ENCODE measurements at regions not wholly inside any gene's neighbourhood (a gene's known extent, or its start where the extent isn't known, plus 50 kb on each side); places are given as distances from the start of the nearest gene placed in this dataset.
"Not testable (repeated sequence)": the region's sequence is repeated elsewhere in the genome, so short reads cannot be mapped to it uniquely, and the experiment has no call there.

DNA sequence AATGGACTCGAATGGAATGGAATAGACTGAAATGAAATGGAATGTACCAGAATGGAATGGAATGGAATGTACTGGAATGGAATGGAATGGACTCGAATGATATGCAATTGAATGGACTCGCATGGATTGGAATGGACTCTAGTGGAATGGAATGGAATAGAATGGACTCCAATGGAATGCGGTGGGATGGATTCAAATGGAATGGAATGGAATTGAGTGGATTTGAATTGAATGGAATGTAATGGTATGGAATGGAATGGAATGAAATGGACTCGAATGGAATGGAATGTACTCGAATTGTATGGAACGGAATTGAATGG is 99.6 kb upstream of the FBXO28 start:
- TF ChIP-seq, protein P1, sequence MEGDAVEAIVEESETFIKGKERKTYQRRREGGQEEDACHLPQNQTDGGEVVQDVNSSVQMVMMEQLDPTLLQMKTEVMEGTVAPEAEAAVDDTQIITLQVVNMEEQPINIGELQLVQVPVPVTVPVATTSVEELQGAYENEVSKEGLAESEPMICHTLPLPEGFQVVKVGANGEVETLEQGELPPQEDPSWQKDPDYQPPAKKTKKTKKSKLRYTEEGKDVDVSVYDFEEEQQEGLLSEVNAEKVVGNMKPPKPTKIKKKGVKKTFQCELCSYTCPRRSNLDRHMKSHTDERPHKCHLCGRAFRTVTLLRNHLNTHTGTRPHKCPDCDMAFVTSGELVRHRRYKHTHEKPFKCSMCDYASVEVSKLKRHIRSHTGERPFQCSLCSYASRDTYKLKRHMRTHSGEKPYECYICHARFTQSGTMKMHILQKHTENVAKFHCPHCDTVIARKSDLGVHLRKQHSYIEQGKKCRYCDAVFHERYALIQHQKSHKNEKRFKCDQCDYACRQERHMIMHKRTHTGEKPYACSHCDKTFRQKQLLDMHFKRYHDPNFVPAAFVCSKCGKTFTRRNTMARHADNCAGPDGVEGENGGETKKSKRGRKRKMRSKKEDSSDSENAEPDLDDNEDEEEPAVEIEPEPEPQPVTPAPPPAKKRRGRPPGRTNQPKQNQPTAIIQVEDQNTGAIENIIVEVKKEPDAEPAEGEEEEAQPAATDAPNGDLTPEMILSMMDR (IDR thresholded peaks at IDR 0.05): no peak
- Histone ChIP-seq H3K4me2 (ENCODE audit: low read length) (no peak overlapping the region), H3K27me3 (ENCODE audit: control insufficient read depth, insufficient read depth, low read length) (no peaks in the 10 kb centered on the region), H3K4me1 (no peaks in the 10 kb centered on the region), H3K79me2 (no peaks in the 10 kb centered on the region), H3K36me3 (ENCODE audit: control insufficient read depth, insufficient read depth, low read length) (no peaks in the 10 kb centered on the region), H3K9ac (no peak overlapping the region), H3K9me3 (ENCODE audit: control insufficient read depth, low read length) (no peaks in the 10 kb centered on the region), H3K27ac (no peak overlapping the region), H3K4me3 (ENCODE audit: low read depth, low read length) (no peak overlapping the region), H2AFZ (no peak overlapping the region)

DNA sequence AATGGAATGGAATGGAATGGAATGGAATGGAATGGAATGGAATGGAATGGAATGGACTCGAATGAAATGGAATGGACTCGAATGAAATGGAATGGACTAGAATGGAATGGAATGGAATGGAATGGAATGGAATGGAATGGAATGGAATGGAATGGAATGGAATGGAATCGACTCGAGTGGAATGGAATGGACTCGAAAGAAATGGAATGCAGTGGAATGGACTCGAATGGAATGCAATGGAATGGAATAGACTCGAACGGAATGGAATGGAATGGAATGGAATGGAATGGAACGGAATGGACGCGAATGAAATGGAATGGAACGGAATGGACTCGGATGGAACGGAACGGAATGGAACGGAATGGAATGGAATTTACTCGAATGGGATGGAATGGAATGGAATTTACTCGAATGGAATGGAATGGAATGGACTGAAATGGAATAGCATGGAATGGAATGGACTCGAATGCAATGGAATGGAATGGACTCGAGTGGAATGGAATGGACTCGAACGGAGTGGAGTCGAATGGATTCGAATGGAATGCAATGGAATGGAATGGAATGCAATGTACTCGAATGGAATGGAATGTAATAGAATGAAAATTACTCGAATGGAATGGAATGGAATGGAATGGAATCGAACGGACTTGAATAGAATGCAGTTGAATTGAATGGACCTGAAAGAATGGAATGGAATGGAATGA is 100.1 kb upstream of the FBXO28 start:
- not testable (repeated sequence) for H3K36me3 ChIP-seq (ENCODE audit: control insufficient read depth, insufficient read depth, low read length); H3K27me3 ChIP-seq (ENCODE audit: control insufficient read depth, insufficient read depth, low read length); H3K27ac ChIP-seq; H3K79me2 ChIP-seq; H3K9me3 ChIP-seq (ENCODE audit: control insufficient read depth, low read length); H3K9ac ChIP-seq; H3K4me3 ChIP-seq (ENCODE audit: low read depth, low read length); H3K4me2 ChIP-seq (ENCODE audit: low read length); H2AFZ ChIP-seq; H3K4me1 ChIP-seq

DNA sequence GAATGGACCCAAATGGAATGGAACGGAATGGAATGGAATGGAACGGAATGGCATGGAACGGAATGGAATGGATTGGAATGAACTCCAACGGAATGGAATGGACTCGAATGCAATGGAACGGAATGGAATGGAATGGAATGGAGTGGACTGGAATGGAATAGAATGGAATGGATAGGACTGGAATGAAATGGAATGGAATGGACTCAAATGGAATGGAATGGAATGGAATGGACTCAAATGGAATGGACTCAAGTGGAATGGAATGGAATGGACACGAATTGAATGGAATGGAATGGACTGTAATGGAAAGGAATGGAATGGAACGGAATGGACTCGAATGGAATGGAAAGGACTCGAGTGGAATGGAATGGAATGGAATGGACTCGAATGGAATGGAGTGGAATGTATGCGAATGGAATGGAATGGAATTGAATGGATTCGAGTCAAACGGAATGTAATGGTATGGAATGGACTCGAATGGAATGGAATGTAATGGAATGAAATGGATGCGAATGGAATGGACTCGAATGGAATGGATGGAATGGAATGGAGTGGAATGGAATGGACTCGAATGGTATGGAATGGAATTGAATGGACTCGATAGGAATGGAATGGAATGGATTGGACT is 101.0 kb upstream of the FBXO28 start:
- not testable (repeated sequence) for H3K4me2 ChIP-seq (ENCODE audit: low read length); H3K9ac ChIP-seq; H3K4me1 ChIP-seq; H3K4me3 ChIP-seq (ENCODE audit: low read depth, low read length); H3K27ac ChIP-seq; H3K27me3 ChIP-seq (ENCODE audit: control insufficient read depth, insufficient read depth, low read length); H3K36me3 ChIP-seq (ENCODE audit: control insufficient read depth, insufficient read depth, low read length); H2AFZ ChIP-seq; H3K9me3 ChIP-seq (ENCODE audit: control insufficient read depth, low read length); H3K79me2 ChIP-seq

DNA sequence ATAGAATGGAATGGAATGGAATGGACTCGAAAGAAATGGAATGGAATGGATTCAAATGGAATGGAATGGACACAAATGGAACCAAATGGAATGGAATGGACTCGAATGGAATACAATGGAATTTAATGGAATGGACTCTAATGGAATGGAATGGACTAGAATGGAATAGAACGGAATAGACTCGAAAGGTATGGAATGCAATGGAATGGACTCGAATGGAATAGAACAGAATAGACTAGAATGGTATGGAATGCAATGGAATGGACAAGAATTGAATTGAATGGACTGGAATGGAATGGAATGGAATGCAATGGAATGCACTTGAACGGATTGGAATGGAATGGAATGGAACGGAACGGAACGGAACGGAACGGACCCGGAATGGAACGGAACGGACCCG is 101.7 kb upstream of the FBXO28 start:
- H3K36me3 ChIP-seq (ENCODE audit: control insufficient read depth, insufficient read depth, low read length); H3K27ac ChIP-seq; H3K4me3 ChIP-seq (ENCODE audit: low read depth, low read length); H3K27me3 ChIP-seq (ENCODE audit: control insufficient read depth, insufficient read depth, low read length); H3K9ac ChIP-seq; H3K4me2 ChIP-seq (ENCODE audit: low read length); H3K9me3 ChIP-seq (ENCODE audit: control insufficient read depth, low read length); H2AFZ ChIP-seq; H3K79me2 ChIP-seq; H3K4me1 ChIP-seq: not testable (repeated sequence)

DNA sequence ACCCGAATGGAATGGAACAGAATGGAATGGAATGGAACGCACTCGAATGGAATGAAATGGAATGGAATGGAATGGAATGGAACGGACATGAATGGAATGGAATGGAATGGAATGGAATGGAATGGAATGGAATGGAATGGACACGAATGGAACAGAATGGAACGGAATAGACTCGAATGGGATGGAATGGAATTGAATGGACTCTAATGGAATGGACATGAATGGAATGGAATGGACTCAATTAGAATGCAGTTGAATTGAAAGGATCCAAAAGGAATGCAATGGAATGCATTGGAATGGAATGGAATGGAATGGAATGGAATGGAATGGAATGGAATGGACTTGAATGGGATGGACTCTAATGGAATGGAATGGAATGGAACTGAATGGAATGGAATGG is 102.2 kb upstream of the FBXO28 start:
- not testable (repeated sequence) for H3K36me3 ChIP-seq (ENCODE audit: control insufficient read depth, insufficient read depth, low read length); H3K4me1 ChIP-seq; H3K9ac ChIP-seq; H3K79me2 ChIP-seq; H2AFZ ChIP-seq; H3K4me3 ChIP-seq (ENCODE audit: low read depth, low read length); H3K27me3 ChIP-seq (ENCODE audit: control insufficient read depth, insufficient read depth, low read length); H3K9me3 ChIP-seq (ENCODE audit: control insufficient read depth, low read length); H3K4me2 ChIP-seq (ENCODE audit: low read length); H3K27ac ChIP-seq

DNA sequence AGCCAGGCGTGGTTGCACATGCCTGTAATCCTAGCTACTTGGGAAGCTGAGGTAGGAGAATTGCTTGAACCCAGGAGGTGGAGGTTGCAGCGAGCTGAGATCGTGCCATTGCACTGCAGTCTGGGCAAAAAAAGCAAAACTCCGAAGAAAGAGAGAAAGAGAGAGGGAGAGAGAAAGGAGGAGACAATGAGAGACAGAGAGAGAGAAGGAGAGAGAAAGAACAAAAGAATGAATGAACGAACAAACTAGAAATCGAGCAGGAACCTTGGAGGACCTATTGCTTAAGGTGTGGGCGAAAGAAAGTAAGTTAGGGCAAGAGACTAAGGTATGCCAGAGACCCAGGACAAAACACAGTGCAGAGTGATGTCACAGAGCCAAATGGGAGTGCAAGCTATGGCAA is 102.8 kb upstream of the FBXO28 start:
- not testable (repeated sequence) for H3K27ac ChIP-seq; H3K27me3 ChIP-seq (ENCODE audit: control insufficient read depth, insufficient read depth, low read length)

DNA sequence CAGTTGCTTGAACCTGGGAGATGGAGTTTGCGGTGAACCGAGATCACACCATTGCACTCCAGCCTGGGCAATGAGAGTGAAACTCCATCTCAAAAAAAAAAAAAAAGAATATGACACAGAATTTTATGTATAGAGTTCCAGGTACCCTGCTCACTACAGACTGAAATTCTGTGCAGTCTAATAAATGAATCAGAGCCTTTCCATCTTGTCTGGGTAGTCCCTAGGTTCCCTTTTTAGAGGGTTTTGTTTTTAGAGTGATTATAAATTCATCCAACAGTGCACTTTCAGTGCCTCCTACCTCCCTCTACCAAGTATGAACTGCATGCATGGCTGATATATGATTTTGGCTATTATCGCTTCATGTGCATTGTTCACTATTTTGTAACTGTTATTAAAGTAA is 107.9 kb upstream of the FBXO28 start:
- not testable (repeated sequence) for H2AFZ ChIP-seq; H3K4me1 ChIP-seq; H3K4me3 ChIP-seq (ENCODE audit: low read depth, low read length); H3K9me3 ChIP-seq (ENCODE audit: control insufficient read depth, low read length); H3K79me2 ChIP-seq; H3K36me3 ChIP-seq (ENCODE audit: control insufficient read depth, insufficient read depth, low read length); H3K4me2 ChIP-seq (ENCODE audit: low read length); H3K9ac ChIP-seq; H3K27me3 ChIP-seq (ENCODE audit: control insufficient read depth, insufficient read depth, low read length); H3K27ac ChIP-seq

More for the DNA sequence above, 102.8 kb upstream of the FBXO28 start:
- not testable (repeated sequence) for H3K4me2 ChIP-seq (ENCODE audit: low read length); H3K9me3 ChIP-seq (ENCODE audit: control insufficient read depth, low read length); H3K9ac ChIP-seq; H3K36me3 ChIP-seq (ENCODE audit: control insufficient read depth, insufficient read depth, low read length); H3K4me3 ChIP-seq (ENCODE audit: low read depth, low read length); H2AFZ ChIP-seq; H3K4me1 ChIP-seq; H3K79me2 ChIP-seq

DNA sequence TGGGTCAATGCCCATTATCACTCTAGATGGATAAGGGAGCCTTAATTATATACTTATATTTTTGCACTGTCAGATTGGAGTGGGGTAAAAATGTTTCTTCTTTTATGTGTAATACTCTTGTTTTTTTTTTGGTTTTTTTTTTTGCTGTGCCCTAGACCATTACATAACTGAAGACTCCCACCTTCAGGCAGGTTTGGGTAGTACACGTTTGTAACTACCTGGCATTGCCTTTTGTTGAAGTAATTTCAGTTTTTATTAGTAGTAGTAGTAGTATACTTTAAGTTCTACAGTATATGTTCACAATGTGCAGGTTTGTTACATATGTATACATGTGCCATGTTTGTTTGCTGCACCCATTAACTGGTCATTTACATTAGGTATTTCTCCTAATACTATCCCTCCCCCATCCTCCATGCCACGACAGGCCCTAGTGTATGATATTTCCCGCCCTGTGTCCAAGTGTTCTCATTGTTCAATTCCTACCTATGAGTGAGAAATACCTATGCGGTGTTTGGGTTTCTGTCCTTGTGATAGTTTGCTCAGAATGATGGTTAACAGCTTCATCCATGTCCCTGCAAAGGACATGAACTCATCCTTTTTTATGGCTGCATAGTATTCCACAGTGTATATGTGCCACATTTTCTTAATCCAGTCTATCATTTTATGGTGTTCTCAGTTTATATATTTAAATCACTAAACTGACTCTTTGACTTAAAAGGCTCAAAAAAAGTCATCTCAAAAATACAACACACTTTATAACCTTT is 109.2 kb upstream of the FBXO28 start:
- H3K27ac ChIP-seq; H2AFZ ChIP-seq; H3K4me2 ChIP-seq (ENCODE audit: low read length); H3K4me3 ChIP-seq (ENCODE audit: low read depth, low read length); H3K9me3 ChIP-seq (ENCODE audit: control insufficient read depth, low read length); H3K36me3 ChIP-seq (ENCODE audit: control insufficient read depth, insufficient read depth, low read length); H3K79me2 ChIP-seq; H3K27me3 ChIP-seq (ENCODE audit: control insufficient read depth, insufficient read depth, low read length); H3K4me1 ChIP-seq; H3K9ac ChIP-seq: not testable (repeated sequence)

DNA sequence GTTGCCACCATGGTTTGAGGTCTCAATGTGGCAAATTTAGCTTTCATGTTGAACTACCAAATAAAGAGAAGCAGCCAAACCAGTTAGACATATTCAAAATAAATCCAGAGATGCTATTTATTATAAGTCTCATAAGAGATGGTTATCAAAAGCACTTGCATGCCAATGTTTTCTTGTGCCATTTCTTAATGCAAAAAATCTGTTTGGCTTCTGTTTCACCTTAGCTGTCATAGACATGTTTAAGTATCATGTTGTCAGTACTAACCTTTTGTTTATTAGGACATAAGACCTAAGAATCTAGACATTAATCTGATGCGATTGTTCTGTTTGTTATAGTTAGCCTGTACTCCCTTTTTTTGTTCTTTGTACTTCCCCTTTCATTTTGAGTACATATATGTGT is 110.0 kb upstream of the FBXO28 start:
- H3K36me3 ChIP-seq (ENCODE audit: control insufficient read depth, insufficient read depth, low read length); H3K4me2 ChIP-seq (ENCODE audit: low read length); H3K9me3 ChIP-seq (ENCODE audit: control insufficient read depth, low read length); H3K79me2 ChIP-seq; H3K27me3 ChIP-seq (ENCODE audit: control insufficient read depth, insufficient read depth, low read length); H3K9ac ChIP-seq; H2AFZ ChIP-seq; H3K4me1 ChIP-seq; H3K4me3 ChIP-seq (ENCODE audit: low read depth, low read length); H3K27ac ChIP-seq: not testable (repeated sequence)

DNA sequence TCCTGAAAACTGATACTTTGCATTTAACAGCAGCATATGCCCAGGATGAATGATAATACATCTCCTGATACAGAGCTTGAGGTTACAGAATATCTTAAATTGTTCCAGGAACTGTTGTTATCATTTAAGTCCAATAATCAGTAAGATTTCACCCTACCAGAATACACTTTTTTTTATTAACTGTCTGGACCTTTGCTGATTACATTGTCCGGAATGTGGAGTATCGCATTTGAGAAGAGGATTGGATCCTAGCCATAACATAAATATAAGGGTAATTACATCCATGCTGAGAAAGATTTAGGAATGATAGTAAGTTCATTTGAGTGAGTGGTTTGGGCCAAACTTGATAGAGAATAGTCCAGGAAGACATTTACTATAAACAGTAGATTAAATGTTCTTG is 112.2 kb upstream of the FBXO28 start:
- not testable (repeated sequence) for H3K9ac ChIP-seq; H3K27ac ChIP-seq; H3K4me1 ChIP-seq; H3K27me3 ChIP-seq (ENCODE audit: control insufficient read depth, insufficient read depth, low read length); H3K4me2 ChIP-seq (ENCODE audit: low read length); H3K36me3 ChIP-seq (ENCODE audit: control insufficient read depth, insufficient read depth, low read length); H3K4me3 ChIP-seq (ENCODE audit: low read depth, low read length); H3K9me3 ChIP-seq (ENCODE audit: control insufficient read depth, low read length); H3K79me2 ChIP-seq; H2AFZ ChIP-seq
